ENCODE measurements at regions not wholly inside any gene's neighbourhood (a gene's known extent, or its start where the extent isn't known, plus 50 kb on each side); places are given as distances from the start of the nearest gene placed in this dataset.

- no peaks in the 10 kb centered on the region for H3K27me3 Mint-ChIP-seq (ENCODE audit: low read depth)
- H3K36me3 Mint-ChIP-seq (ENCODE audit: low read depth), result no peaks in the 10 kb centered on the region
- H3K9me3 Mint-ChIP-seq, result peaks cover 3% of the 10 kb centered on the region
- peak overlapping the region in 2 of 3 experiments; percentile 5 to 21 for H3K27ac Mint-ChIP-seq
- H3K4me3 Mint-ChIP-seq, result no peak overlapping the region
- peaks cover 45% of the 10 kb centered on the region for H3K4me1 Mint-ChIP-seq
- no peak for TF ChIP-seq CTCF (IDR thresholded peaks at IDR 0.05; ENCODE audit: unreplicated experiment in 3 of 3)
Observed at GRCh38 chr2:122263746-122264145, 508.3 kb downstream of the TSN start.

GRCh38 chr2:122266636-122267035 lies 511.2 kb downstream of the TSN start:
- no peaks in the 10 kb centered on the region for H3K36me3 Mint-ChIP-seq (ENCODE audit: low read depth)
- H3K27me3 Mint-ChIP-seq (ENCODE audit: low read depth), result no peaks in the 10 kb centered on the region
- peaks cover 34% of the 10 kb centered on the region for H3K4me1 Mint-ChIP-seq
- H3K4me3 Mint-ChIP-seq, result no peak overlapping the region
- peaks cover 3% of the 10 kb centered on the region for H3K9me3 Mint-ChIP-seq
- TF ChIP-seq CTCF (IDR thresholded peaks at IDR 0.05; ENCODE audit: unreplicated experiment in 3 of 3), result no peak
- peak overlapping the region; percentile 20 to 35 (median 34) for H3K27ac Mint-ChIP-seq

- peaks cover 3% of the 10 kb centered on the region for H3K9me3 Mint-ChIP-seq
- H3K27me3 Mint-ChIP-seq (ENCODE audit: low read depth), result no peaks in the 10 kb centered on the region
- H3K36me3 Mint-ChIP-seq (ENCODE audit: low read depth), result no peaks in the 10 kb centered on the region
- H3K27ac Mint-ChIP-seq, result no peak overlapping the region
- TF ChIP-seq CTCF (IDR thresholded peaks at IDR 0.05; ENCODE audit: unreplicated experiment in 3 of 3), result no peak
- no peak overlapping the region for H3K4me3 Mint-ChIP-seq
- peaks cover 21% of the 10 kb centered on the region for H3K4me1 Mint-ChIP-seq
Observed at GRCh38 chr2:122267947-122268346, 512.5 kb downstream of the TSN start.

- H3K27ac Mint-ChIP-seq, result no peak overlapping the region
- H3K27me3 Mint-ChIP-seq (ENCODE audit: low read depth), result no peaks in the 10 kb centered on the region
- no peak for TF ChIP-seq CTCF (IDR thresholded peaks at IDR 0.05; ENCODE audit: unreplicated experiment in 3 of 3)
- H3K4me3 Mint-ChIP-seq, result no peak overlapping the region
- no peaks in the 10 kb centered on the region for H3K9me3 Mint-ChIP-seq
- no peaks in the 10 kb centered on the region for H3K36me3 Mint-ChIP-seq (ENCODE audit: low read depth)
- no peaks in the 10 kb centered on the region for H3K4me1 Mint-ChIP-seq
Observed at GRCh38 chr2:122273785-122274419, 518.5 kb downstream of the TSN start.

- Mint-ChIP-seq H3K9me3 (no peaks in the 10 kb centered on the region), H3K4me1 (no peaks in the 10 kb centered on the region), H3K4me3 (no peak overlapping the region), H3K27me3 (ENCODE audit: low read depth) (no peaks in the 10 kb centered on the region), H3K27ac (no peak overlapping the region), H3K36me3 (ENCODE audit: low read depth) (no peaks in the 10 kb centered on the region)
- TF ChIP-seq CTCF (IDR thresholded peaks at IDR 0.05; ENCODE audit: unreplicated experiment in 3 of 3), result no peak
Observed at GRCh38 chr2:122277956-122278355, 522.5 kb downstream of the TSN start.

GRCh38 chr2:122300758-122301157 lies 545.3 kb downstream of the TSN start:
- Mint-ChIP-seq H3K4me3 (no peak overlapping the region), H3K9me3 (peaks cover 35% of the 10 kb centered on the region), H3K27ac (no peak overlapping the region), H3K4me1 (no peaks in the 10 kb centered on the region), H3K27me3 (ENCODE audit: low read depth) (no peaks in the 10 kb centered on the region), H3K36me3 (ENCODE audit: low read depth) (no peaks in the 10 kb centered on the region)
- no peak for TF ChIP-seq CTCF (IDR thresholded peaks at IDR 0.05; ENCODE audit: unreplicated experiment in 3 of 3)
